ENCODE measurements at regions not wholly inside any gene's neighbourhood (a gene's known extent, or its start where the extent isn't known, plus 50 kb on each side); places are given as distances from the start of the nearest gene placed in this dataset.
A peak's percentile ranks its signal among the peaks of the same experiment; 100 is the strongest.

DNA sequence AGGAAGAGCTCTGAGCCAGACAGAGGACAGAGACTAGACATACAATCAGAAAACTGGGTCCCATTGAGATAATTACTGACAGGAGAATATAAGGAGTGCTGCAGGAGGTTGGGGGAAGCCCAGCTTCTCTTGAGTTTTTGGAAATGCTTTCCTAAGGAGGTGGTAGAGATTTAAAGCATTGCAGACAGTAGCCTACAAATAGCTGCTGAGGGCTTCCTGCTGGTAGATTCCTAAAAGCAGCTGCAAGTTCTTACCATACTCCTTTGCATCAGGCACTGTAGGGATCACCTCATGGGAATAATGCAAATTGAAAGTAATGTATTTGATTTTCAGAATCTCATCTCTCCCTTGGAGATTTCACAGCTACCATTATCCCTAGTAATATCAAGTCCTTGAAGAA is 902.6 kb upstream of the GCFC2 start:
- no peak overlapping the region for H3K4me3 ChIP-seq (ENCODE audit: low read depth, low read length)
- H3K9me3 ChIP-seq: no peaks in the 10 kb centered on the region

DNA sequence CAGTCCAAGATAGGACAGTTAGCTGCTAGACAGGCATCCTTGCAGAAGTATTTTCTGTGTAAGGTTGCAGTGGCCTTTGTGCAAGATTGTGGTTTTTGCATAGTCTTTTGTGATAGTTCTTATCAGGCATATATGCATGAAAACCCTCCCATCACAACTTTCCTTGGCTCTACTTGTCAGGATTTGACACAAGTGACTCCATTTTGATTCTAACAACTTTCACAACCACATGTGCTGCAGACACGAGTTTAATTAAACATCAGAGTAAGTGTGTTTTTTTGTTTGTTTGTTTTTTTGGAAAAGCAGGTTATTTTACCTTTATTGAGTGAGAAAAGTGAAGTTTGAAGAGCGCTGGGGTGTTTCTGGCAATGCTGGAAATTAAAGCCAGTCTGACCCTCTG is 902.0 kb upstream of the GCFC2 start:
- H3K4me1 ChIP-seq: no peaks in the 10 kb centered on the region
- H3K36me3 ChIP-seq: no peaks in the 10 kb centered on the region
- no peaks in the 10 kb centered on the region for H3K9me3 ChIP-seq
- TF ChIP-seq, protein P1, sequence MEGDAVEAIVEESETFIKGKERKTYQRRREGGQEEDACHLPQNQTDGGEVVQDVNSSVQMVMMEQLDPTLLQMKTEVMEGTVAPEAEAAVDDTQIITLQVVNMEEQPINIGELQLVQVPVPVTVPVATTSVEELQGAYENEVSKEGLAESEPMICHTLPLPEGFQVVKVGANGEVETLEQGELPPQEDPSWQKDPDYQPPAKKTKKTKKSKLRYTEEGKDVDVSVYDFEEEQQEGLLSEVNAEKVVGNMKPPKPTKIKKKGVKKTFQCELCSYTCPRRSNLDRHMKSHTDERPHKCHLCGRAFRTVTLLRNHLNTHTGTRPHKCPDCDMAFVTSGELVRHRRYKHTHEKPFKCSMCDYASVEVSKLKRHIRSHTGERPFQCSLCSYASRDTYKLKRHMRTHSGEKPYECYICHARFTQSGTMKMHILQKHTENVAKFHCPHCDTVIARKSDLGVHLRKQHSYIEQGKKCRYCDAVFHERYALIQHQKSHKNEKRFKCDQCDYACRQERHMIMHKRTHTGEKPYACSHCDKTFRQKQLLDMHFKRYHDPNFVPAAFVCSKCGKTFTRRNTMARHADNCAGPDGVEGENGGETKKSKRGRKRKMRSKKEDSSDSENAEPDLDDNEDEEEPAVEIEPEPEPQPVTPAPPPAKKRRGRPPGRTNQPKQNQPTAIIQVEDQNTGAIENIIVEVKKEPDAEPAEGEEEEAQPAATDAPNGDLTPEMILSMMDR (IDR thresholded peaks at IDR 0.05; ENCODE audit: low read depth, low read length): no peak
- no peak for DNase-seq
- H3K4me3 ChIP-seq (ENCODE audit: low read depth, low read length): no peak overlapping the region
- no peaks in the 10 kb centered on the region for H3K27me3 ChIP-seq

More for the DNA sequence above, 902.6 kb upstream of the GCFC2 start:
- Histone ChIP-seq H3K27me3 (no peaks in the 10 kb centered on the region), H3K4me1 (no peaks in the 10 kb centered on the region), H3K36me3 (no peaks in the 10 kb centered on the region)
- DNase-seq: no peak
- TF ChIP-seq, protein P1 (IDR thresholded peaks at IDR 0.05; ENCODE audit: low read depth, low read length): no peak

DNA sequence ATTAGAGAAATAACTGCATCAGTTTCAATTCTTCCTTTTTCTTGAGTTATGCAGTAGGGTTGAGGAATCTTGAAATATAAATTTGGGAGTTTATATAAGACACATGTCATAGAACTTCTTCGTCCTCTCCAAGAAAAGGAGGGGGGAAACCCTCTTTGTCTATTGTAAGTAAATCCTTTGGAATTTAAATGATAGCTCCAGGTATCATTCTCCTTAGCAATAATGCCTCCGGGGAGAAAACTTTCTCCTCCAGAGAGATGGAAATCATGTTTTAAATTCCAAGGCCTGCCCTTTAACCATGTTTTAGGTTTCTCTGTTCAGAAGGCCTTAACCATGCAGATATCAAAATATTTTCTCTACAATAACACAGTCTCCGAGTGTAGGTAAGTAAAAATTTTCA is 899.7 kb upstream of the GCFC2 start:
- Histone ChIP-seq H3K9me3 (no peaks in the 10 kb centered on the region), H3K27me3 (no peaks in the 10 kb centered on the region), H3K36me3 (no peaks in the 10 kb centered on the region), H3K4me3 (ENCODE audit: low read depth, low read length) (no peak overlapping the region), H3K4me1 (no peaks in the 10 kb centered on the region)
- TF ChIP-seq, protein P1 (IDR thresholded peaks at IDR 0.05; ENCODE audit: low read depth, low read length): no peak
- DNase-seq: no peak

DNA sequence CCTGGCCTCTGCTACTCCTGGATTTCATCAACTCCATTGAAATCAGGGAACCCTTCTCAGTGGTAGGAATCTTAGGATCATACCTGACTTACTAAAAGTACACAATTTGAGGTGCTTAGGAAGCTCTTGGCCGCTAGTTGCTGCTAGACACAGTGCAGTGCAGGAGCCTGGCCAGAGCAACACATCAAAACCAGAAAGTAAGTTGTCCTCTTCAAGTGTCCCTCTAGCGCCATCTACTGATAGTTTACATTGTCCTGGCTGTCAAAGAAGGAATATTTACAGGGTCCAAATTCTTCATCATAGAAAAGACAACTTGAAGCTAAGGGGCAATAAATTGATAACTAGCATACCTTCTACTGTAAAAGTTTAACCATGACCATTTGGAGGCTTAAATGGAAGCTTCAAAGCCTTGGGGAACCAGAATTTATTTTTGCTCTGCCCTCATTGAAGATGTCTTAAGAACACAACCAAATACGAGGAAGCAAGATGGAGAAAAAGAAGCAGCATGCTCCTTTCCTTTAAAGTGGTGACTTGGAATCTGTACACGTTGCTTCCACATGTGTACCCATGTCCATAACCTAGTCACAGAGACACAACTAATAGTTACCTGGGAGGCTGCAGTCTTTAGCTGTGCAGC is 889.1 kb upstream of the GCFC2 start:
- Histone ChIP-seq H3K9me3 (no peaks in the 10 kb centered on the region), H3K4me3 (ENCODE audit: low read depth, low read length) (no peak overlapping the region), H3K36me3 (no peaks in the 10 kb centered on the region), H3K27me3 (no peaks in the 10 kb centered on the region), H3K4me1 (0 out of 2 replicates have a peak, but pooled peaks cover 3% of the 10 kb centered on the region)
- peak; percentile 62 for DNase-seq
- TF ChIP-seq, protein P1 (IDR thresholded peaks at IDR 0.05; ENCODE audit: low read depth, low read length): peak; percentile 82

DNA sequence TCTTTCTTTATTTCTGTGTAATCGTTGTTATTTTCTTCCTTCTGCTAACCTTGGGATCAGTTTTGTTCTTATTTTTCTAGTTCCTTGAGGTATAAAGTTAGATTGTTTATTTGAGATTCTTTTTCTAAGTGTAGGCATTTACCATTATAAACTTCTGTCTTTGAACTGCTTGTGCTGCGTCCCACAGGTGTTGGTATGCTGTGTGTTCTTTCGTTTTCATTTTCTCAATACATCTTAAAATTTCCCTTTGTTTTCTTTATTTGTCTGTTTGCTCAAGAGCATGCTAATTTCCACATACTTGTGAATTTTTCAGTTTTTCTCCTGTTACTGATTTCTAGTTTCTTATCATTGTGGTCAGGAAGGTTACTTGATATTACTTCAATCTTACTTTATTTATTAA is 873.8 kb upstream of the GCFC2 start:
- H3K4me3 ChIP-seq (ENCODE audit: low read depth, low read length): no peak overlapping the region

DNA sequence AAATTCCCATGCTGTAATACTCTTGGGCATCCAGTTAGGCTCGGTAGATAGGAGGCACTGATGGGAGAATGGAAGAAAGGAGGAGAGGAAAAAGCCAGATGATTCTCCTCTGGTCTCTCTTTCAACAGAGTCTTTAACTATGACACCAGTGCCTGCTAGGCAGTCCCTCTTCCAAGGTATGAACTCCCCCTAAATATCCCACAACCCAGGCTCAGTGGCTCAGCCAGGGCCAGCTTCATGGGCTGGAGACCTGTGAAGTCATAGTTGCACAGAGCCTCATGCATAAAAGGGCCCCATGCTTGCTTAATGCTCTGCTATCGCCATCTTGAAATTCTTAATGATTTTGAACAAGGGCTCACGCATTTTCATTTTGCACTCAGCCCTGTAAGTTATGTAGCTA is 869.2 kb upstream of the GCFC2 start:
- no peaks in the 10 kb centered on the region for H3K36me3 ChIP-seq
- H3K9me3 ChIP-seq: no peaks in the 10 kb centered on the region
- no peaks in the 10 kb centered on the region for H3K27me3 ChIP-seq
- H3K4me1 ChIP-seq: no peaks in the 10 kb centered on the region
- no peak for DNase-seq
- no peak overlapping the region for H3K4me3 ChIP-seq (ENCODE audit: low read depth, low read length)
- TF ChIP-seq, protein P1 (IDR thresholded peaks at IDR 0.05; ENCODE audit: low read depth, low read length): no peak

More for the DNA sequence above, 873.8 kb upstream of the GCFC2 start:
- no peaks in the 10 kb centered on the region for H3K27me3 ChIP-seq
- DNase-seq: no peak
- TF ChIP-seq, protein P1 (IDR thresholded peaks at IDR 0.05; ENCODE audit: low read depth, low read length): no peak
- no peaks in the 10 kb centered on the region for H3K4me1 ChIP-seq
- H3K9me3 ChIP-seq: no peaks in the 10 kb centered on the region
- H3K36me3 ChIP-seq: no peaks in the 10 kb centered on the region

Measured in BE2C (cell line).